ENCODE measurements at regions not wholly inside any gene's neighbourhood (a gene's known extent, or its start where the extent isn't known, plus 50 kb on each side); places are given as distances from the start of the nearest gene placed in this dataset.

- ATAC-seq (no peak), DNase-seq (no peak)
- BruUV-seq (replicated peaks): no TSS peak
- intact Hi-C loops (cut with micrococcal nuclease): no loop called here
- Histone ChIP-seq H3K4me1 (ENCODE audit: insufficient read depth, low read length) (no peaks in the 10 kb centered on the region), H3K79me2 (ENCODE audit: low read length) (no peaks in the 10 kb centered on the region), H3K27me3 (ENCODE audit: low read length) (no peaks in the 10 kb centered on the region), H3K9me3 (ENCODE audit: low read length) (no peaks in the 10 kb centered on the region), H3K9ac (ENCODE audit: low read length) (no peak overlapping the region), H4K20me1 (ENCODE audit: low read length) (no peaks in the 10 kb centered on the region), H3K9me2 (replicated peaks; ENCODE audit: low read length) (no peaks in the 10 kb centered on the region), H3K27ac (ENCODE audit: low read length) (no peak overlapping the region), H2AFZ (ENCODE audit: low read length) (no peak overlapping the region), H3F3A (ENCODE audit: low read length, unreplicated experiment) (no peaks in the 10 kb centered on the region), H3K4me3 (ENCODE audit: low read length) (no peak overlapping the region), H3K4me2 (ENCODE audit: low read length) (no peak overlapping the region), H3K36me3 (ENCODE audit: low read depth, low read length) (no peaks in the 10 kb centered on the region)
- TF ChIP-seq EZH2 (IDR thresholded peaks at IDR 0.05; ENCODE audit: low read length, unreplicated experiment) (no peak), EZH2phosphoT487 (IDR thresholded peaks at IDR 0.05; ENCODE audit: borderline replicate concordance, low read length) (no peak)
- TF ChIP-seq, protein P1, sequence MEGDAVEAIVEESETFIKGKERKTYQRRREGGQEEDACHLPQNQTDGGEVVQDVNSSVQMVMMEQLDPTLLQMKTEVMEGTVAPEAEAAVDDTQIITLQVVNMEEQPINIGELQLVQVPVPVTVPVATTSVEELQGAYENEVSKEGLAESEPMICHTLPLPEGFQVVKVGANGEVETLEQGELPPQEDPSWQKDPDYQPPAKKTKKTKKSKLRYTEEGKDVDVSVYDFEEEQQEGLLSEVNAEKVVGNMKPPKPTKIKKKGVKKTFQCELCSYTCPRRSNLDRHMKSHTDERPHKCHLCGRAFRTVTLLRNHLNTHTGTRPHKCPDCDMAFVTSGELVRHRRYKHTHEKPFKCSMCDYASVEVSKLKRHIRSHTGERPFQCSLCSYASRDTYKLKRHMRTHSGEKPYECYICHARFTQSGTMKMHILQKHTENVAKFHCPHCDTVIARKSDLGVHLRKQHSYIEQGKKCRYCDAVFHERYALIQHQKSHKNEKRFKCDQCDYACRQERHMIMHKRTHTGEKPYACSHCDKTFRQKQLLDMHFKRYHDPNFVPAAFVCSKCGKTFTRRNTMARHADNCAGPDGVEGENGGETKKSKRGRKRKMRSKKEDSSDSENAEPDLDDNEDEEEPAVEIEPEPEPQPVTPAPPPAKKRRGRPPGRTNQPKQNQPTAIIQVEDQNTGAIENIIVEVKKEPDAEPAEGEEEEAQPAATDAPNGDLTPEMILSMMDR (conservative IDR thresholded peaks at IDR 0.05; ENCODE audit: low read depth, low read length): no peak
- CTCF ChIA-PET: no interaction called here
- POLR2A ChIA-PET (ENCODE audit: unreplicated experiment): no interaction called here
These were observed 814.5 kb upstream of the PIK3C3 start for GRCh38 chr18:41140506-41140905.

GRCh38 chr18:41135146-41135545 lies 819.9 kb upstream of the PIK3C3 start:
- Histone ChIP-seq H3K27me3 (ENCODE audit: low read length) (no peaks in the 10 kb centered on the region), H3K36me3 (ENCODE audit: low read depth, low read length) (no peaks in the 10 kb centered on the region), H3K79me2 (ENCODE audit: low read length) (no peaks in the 10 kb centered on the region), H3F3A (ENCODE audit: low read length, unreplicated experiment) (no peaks in the 10 kb centered on the region), H3K9me3 (ENCODE audit: low read length) (no peaks in the 10 kb centered on the region), H3K4me2 (ENCODE audit: low read length) (no peak overlapping the region), H3K4me1 (ENCODE audit: insufficient read depth, low read length) (no peaks in the 10 kb centered on the region), H3K27ac (ENCODE audit: low read length) (no peak overlapping the region), H3K9ac (ENCODE audit: low read length) (no peak overlapping the region), H3K9me2 (replicated peaks; ENCODE audit: low read length) (no peaks in the 10 kb centered on the region), H3K4me3 (ENCODE audit: low read length) (no peak overlapping the region), H2AFZ (ENCODE audit: low read length) (no peak overlapping the region), H4K20me1 (ENCODE audit: low read length) (no peaks in the 10 kb centered on the region)
- TF ChIP-seq, protein P1 (conservative IDR thresholded peaks at IDR 0.05; ENCODE audit: low read depth, low read length): no peak
- TF ChIP-seq EZH2phosphoT487 (IDR thresholded peaks at IDR 0.05; ENCODE audit: borderline replicate concordance, low read length): no peak
- ATAC-seq (no peak), DNase-seq (no peak)
- intact Hi-C loops (cut with micrococcal nuclease): no loop called here
- BruUV-seq (replicated peaks): no TSS peak
- POLR2A ChIA-PET (ENCODE audit: unreplicated experiment): no interaction called here
- CTCF ChIA-PET: no interaction called here

DNA sequence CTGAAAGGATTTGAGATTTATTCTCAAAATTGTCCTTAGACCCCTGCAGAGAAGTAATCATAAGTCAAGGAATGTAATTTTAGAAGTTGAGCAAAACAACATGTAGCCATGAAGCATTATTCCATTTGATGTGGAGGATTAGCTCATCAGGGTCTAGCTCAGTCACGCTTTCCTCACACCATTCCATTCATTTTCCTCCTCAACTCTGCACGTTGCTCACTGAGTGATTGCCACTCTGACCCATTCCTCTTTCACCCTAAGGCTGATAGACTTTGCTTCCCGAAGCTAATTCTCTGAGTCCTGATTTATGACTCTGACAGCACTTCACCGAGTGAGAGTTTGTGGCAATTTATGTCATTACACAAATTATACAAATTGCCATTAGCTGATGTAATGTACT lies 820.6 kb upstream of the PIK3C3 start:
- Histone ChIP-seq H3K27ac (ENCODE audit: low read length) (no peak overlapping the region), H3K9ac (ENCODE audit: low read length) (no peak overlapping the region), H4K20me1 (ENCODE audit: low read length) (no peaks in the 10 kb centered on the region), H3K4me1 (ENCODE audit: insufficient read depth, low read length) (no peaks in the 10 kb centered on the region), H3K4me3 (ENCODE audit: low read length) (no peak overlapping the region), H3K4me2 (ENCODE audit: low read length) (no peak overlapping the region), H3K9me2 (replicated peaks; ENCODE audit: low read length) (no peaks in the 10 kb centered on the region), H3F3A (ENCODE audit: low read length, unreplicated experiment) (no peaks in the 10 kb centered on the region), H2AFZ (ENCODE audit: low read length) (no peak overlapping the region), H3K27me3 (ENCODE audit: low read length) (no peaks in the 10 kb centered on the region), H3K79me2 (ENCODE audit: low read length) (no peaks in the 10 kb centered on the region), H3K36me3 (ENCODE audit: low read depth, low read length) (no peaks in the 10 kb centered on the region), H3K9me3 (ENCODE audit: low read length) (no peaks in the 10 kb centered on the region)
- intact Hi-C loops (cut with micrococcal nuclease): no loop called here
- TF ChIP-seq EZH2 (IDR thresholded peaks at IDR 0.05; ENCODE audit: low read length, unreplicated experiment): no peak
- TF ChIP-seq EZH2phosphoT487 (IDR thresholded peaks at IDR 0.05; ENCODE audit: borderline replicate concordance, low read length): no peak
- TF ChIP-seq, protein P1 (conservative IDR thresholded peaks at IDR 0.05; ENCODE audit: low read depth, low read length): no peak
- BruUV-seq (replicated peaks): no TSS peak
- DNase-seq (no peak), ATAC-seq (no peak)
- POLR2A ChIA-PET (ENCODE audit: unreplicated experiment): no interaction called here
- CTCF ChIA-PET: no interaction called here
